K562 (cell line): ENCODE measurements at regions not wholly inside any gene's neighbourhood (a gene's known extent, or its start where the extent isn't known, plus 50 kb on each side); places are given as distances from the start of the nearest gene placed in this dataset.

Source experiments
- ATAC-seq: fragments of 200-7000 bp; cut with Tn5 transposase; 3 replicates; pipeline ENCODE4 v1.9.1; 2020; ENCODE audit warnings: moderate library complexity
- BruUV-seq: library from RNA; stranded (reverse); fragments of 400-500 nt; replicated peaks from 2 replicates; lab custom pipeline; 2021; lab: Mats Ljungman, UMichigan
- CTCF ChIA-PET: fragments of 300-600 bp; formaldehyde crosslinking; extraction: SDS; loops from one replicate; lab custom pipeline; 2021; ENCODE audit warnings: low intra/inter-chr PET ratio; lab: Yijun Ruan, JAX
- POLR2A ChIA-PET: fragments of 300-600, 350-650 bp; sonication (Branson Sonifier 250); formaldehyde crosslinking; extraction: SDS; loops from one replicate; lab custom pipeline; 2021; ENCODE audit warnings: antibody characterized with exemption, inconsistent platforms; lab: Yijun Ruan, JAX
- DNase-seq, 4 experiments: peaks; one replicate each; pipeline versions ENCODE4 v3.0.0 to v3.0.0-alpha.2; 2011 to 2018; ENCODE audit warnings: low spot score in 3 of 4, mixed read lengths in 3 of 4; ENCODE audit errors: extremely low read depth in 1 of 4
- FAIRE-seq: peaks from 2 replicates; lab custom pipeline; 2011; peaks lifted over from hg19 to GRCh38; lab: Jason Lieb, UNC
- H2AFZ ChIP-seq: 2 replicates; pipeline ENCODE4 v1.6.0; 2011; ENCODE audit warnings: low read depth, low read length, control low read depth, inconsistent platforms
- H3K27ac ChIP-seq: fragments of 200-600 bp; 3 replicates; pipeline ENCODE4 v1.8.0; 2011; ENCODE audit warnings: low read depth, mild to moderate bottlenecking, control low read depth, inconsistent platforms, low read length, moderate library complexity, mixed read lengths; ENCODE audit errors: extremely low read depth
- H3K27me3 ChIP-seq, 2 experiments: fragments of 300-600 bp in 1 of 2; 2 replicates in 1 of 2; 3 replicates in 1 of 2; pipeline versions ENCODE4 v1.6.0 to v1.8.0; 2011; ENCODE audit warnings: inconsistent platforms in 2 of 2, low read length in 2 of 2, mild to moderate bottlenecking in 1 of 2, mixed read lengths in 1 of 2, moderate library complexity in 1 of 2; ENCODE audit not compliant: control insufficient read depth in 2 of 2, insufficient read depth in 2 of 2
- H3K36me3 ChIP-seq: fragments of 300-600 bp; 3 replicates; pipeline ENCODE4 v1.8.0; 2011; ENCODE audit warnings: mild to moderate bottlenecking, low read length, inconsistent platforms; ENCODE audit not compliant: control insufficient read depth, insufficient read depth
- H3K4me1 ChIP-seq, 2 experiments: fragments of 200-600 bp in 1 of 2; replicated peaks in 1 of 2; 2 replicates in 1 of 2; 3 replicates in 1 of 2; pipeline versions ENCODE4 v1.5.1 to v1.8.0; 2011; ENCODE audit warnings: inconsistent platforms in 2 of 2, low read length in 2 of 2, mild to moderate bottlenecking in 1 of 2, mixed read lengths in 1 of 2, moderate library complexity in 1 of 2; ENCODE audit not compliant: control insufficient read depth in 2 of 2, insufficient read depth in 2 of 2
- H3K4me2 ChIP-seq: 2 replicates; pipeline ENCODE4 v1.6.1; 2011; ENCODE audit warnings: low read length, control low read depth, inconsistent platforms, mixed read lengths; ENCODE audit not compliant: insufficient read depth
- H3K4me3 ChIP-seq: fragments of 200-600 bp; sonication (generic), shearing (Covaris generic); 2 replicates; pipeline ENCODE4 v1.5.1; 2016; ENCODE audit warnings: control low read depth, inconsistent platforms
- H3K79me2 ChIP-seq: fragments of 200-600 bp; 3 replicates; pipeline ENCODE4 v1.8.0; 2011; ENCODE audit warnings: low read length, inconsistent platforms; ENCODE audit not compliant: control insufficient read depth, insufficient read depth
- H3K9ac ChIP-seq, 2 experiments: 2 replicates each; pipeline versions ENCODE4 v1.6.0 to v1.6.1; 2011; ENCODE audit warnings: low read depth in 2 of 2, low read length in 2 of 2, control low read depth in 1 of 2, inconsistent platforms in 1 of 2, mild to moderate bottlenecking in 1 of 2, mixed read lengths in 1 of 2; ENCODE audit not compliant: insufficient read depth in 1 of 2
- H3K9me1 ChIP-seq: one replicate; pipeline ENCODE4 v1.6.0; 2011; ENCODE audit warnings: inconsistent platforms, mild to moderate bottlenecking, low read length, moderate library complexity; ENCODE audit not compliant: control insufficient read depth, insufficient read depth
- H3K9me3 ChIP-seq: replicated peaks from 2 replicates; pipeline ENCODE4 v1.5.1; 2011; ENCODE audit warnings: low read depth, low read length, inconsistent platforms; ENCODE audit not compliant: control insufficient read depth, insufficient read depth
- H4K20me1 ChIP-seq: replicated peaks from 2 replicates; pipeline ENCODE4 v1.6.1; 2011; ENCODE audit warnings: low read length, inconsistent platforms, mixed read lengths; ENCODE audit not compliant: control insufficient read depth, insufficient read depth
- CBX1 ChIP-seq: sonication (generic); IDR thresholded peaks from 2 replicates; pipeline ENCODE4 v1.6.1; 2016; ENCODE audit warnings: antibody characterized with exemption, low read depth, mild to moderate bottlenecking
- ETV1 ChIP-seq: fragments of 450-650 bp; conservative IDR thresholded peaks from 2 replicates; pipeline ENCODE4 v1.6.1; 2016; ENCODE audit warnings: missing genetic modification characterization, control low read depth, low read depth, missing compliant biosample characterization
- HDAC8 ChIP-seq: fragments of 450-650 bp; IDR thresholded peaks from 2 replicates; pipeline ENCODE4 v1.6.1; 2016; ENCODE audit warnings: mild to moderate bottlenecking, missing genetic modification characterization, moderate library complexity, missing compliant biosample characterization
- MTA1 ChIP-seq: fragments of 450-650 bp; IDR thresholded peaks from 2 replicates; pipeline ENCODE4 v1.6.1; 2017; ENCODE audit warnings: borderline replicate concordance
- TCF7 ChIP-seq: sonication (generic); IDR thresholded peaks from 2 replicates; pipeline ENCODE4 v1.6.1; 2016; ENCODE audit warnings: antibody characterized with exemption, borderline replicate concordance
- TRIM24 ChIP-seq, 2 experiments: fragments of 450-650 bp; IDR thresholded peaks; 2 replicates each; pipeline ENCODE4 v1.6.1; 2016
- ZNF41 ChIP-seq: fragments of 250-450 bp; sonication (Bioruptor Pico); conservative IDR thresholded peaks from 2 replicates; pipeline ENCODE4 v1.4.0; 2020; ENCODE audit warnings: mild to moderate bottlenecking
- ZNF699 ChIP-seq: fragments of 250-450 bp; sonication (Bioruptor Pico); IDR thresholded peaks from 2 replicates; pipeline ENCODE4 v1.8.0; 2021; ENCODE audit warnings: mild to moderate bottlenecking, moderate library complexity; ENCODE audit not compliant: insufficient replicate concordance
- ZNF780A ChIP-seq: fragments of 250-450 bp; sonication (Bioruptor Pico); IDR thresholded peaks from 2 replicates; pipeline ENCODE4 v1.5.0; 2021; ENCODE audit warnings: mild to moderate bottlenecking
- ZNF830 ChIP-seq: fragments of 250-450 bp; sonication (Bioruptor Pico); IDR thresholded peaks from 2 replicates; pipeline ENCODE4 v1.5.0; 2021; ENCODE audit warnings: mild to moderate bottlenecking
- WGBS: fragments of 100-300 bp; shearing (Covaris generic); methylation state at CpG from one replicate; pipeline ENCODE4 v1.1.6; 2016; ENCODE audit warnings: low coverage, mixed read lengths; ENCODE audit not compliant: insufficient coverage; ENCODE audit errors: missing lambda C conversion rate; 5-methylcytosine and 5-hydroxymethylcytosine counted together
- in situ Hi-C: fragments of 300-500 bp; cut with MboI; formaldehyde crosslinking; loops from 4 replicates; pipeline ENCODE4 v1.15.0; 2018; ENCODE audit warnings: inconsistent platforms, mixed read lengths
- intact Hi-C: fragments of 100-400 bp; cut with micrococcal nuclease; formaldehyde crosslinking; loops from 2 replicates; pipeline ENCODE4 v1.14.2; 2022
- TF ChIP-seq, protein P1 (sequence below): sonication (generic); formaldehyde crosslinking; IDR thresholded peaks from 2 replicates; pipeline ENCODE4 v1.8.0; 2023; ENCODE audit warnings: mild to moderate bottlenecking, missing genetic modification reagents

DNA sequence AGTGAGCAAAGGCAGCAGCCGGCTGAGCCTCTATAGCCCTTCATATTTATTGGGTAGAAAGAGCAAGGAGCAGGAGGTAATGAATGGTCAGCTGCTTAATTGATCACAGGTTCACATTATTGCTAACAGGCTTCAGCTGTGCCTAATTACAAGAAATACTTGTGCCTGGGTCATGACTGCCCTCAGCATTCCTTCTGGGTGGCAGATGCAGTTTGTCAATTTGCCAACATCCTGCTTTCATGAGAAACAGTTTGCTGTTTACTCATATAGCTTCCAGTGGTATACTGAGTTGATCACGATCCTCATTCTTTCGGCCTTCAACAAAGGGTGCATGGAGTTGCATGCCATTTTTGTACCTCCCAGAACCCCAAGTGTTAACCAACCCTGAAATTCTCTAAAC lies 81.0 kb upstream of the PLEKHG7 start (continued):
- TF ChIP-seq CBX1 = no peak
- no peak for TF ChIP-seq ZNF699 (CRISPR knock-in tag)
- TF ChIP-seq MTA1 = no peak
- TF ChIP-seq ZNF780A (CRISPR knock-in tag) = no peak
- TF ChIP-seq ZNF830 (CRISPR knock-in tag) = no peak
- no peak for TF ChIP-seq TCF7
- TF ChIP-seq HDAC8 (tag) = no peak

DNA sequence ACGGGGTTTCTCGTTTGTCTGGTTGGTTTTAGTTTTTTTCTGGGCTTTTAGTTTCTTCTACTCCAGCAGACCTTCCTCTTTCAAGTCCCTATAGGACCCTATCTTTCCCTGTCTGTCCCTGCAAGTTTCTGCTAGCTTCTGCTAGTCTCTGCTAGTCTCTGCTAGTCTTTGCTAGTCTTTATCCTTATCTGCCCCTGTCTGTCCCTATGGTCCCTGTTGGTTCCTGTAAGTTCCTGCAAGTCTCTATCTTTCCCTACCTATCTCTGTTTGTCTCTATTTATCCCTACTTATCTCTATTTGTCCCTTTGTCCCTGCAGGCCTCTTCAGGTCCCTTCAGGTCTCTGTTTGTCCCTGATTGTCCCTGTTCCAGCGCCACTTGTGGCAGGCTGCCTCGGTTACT lies 81.5 kb upstream of the PLEKHG7 start:
- no peak overlapping the region for H3K4me2 ChIP-seq
- in situ Hi-C loops = no loop called here
- no TSS peak for BruUV-seq
- FAIRE-seq (no peak), DNase-seq (no peak), ATAC-seq (no peak)
- no peaks in the 10 kb centered on the region for H4K20me1 ChIP-seq
- no peak overlapping the region for H2AFZ ChIP-seq
- ChIA-PET POLR2A (interaction anchor here (0.7 to 1.0 kb wide), 2 partner anchors 9 to 13 kb away, joined by 3 to 4 read pairs; no protein-coding TSS in a partner anchor), CTCF (no interaction called here)
- intact Hi-C loops = no loop called here
- H3K9me1 ChIP-seq = no peaks in the 10 kb centered on the region
- H3K36me3 ChIP-seq = no peaks in the 10 kb centered on the region
- H3K79me2 ChIP-seq = no peaks in the 10 kb centered on the region
- 0% methylated on average over 4 of the region's 4 CpGs for WGBS
- H3K9ac ChIP-seq = no peak overlapping the region
- H3K27ac ChIP-seq = no peak overlapping the region
- peaks cover 3 to 4% of the 10 kb centered on the region in 2 experiments; a peak in 2 of 5 replicates for H3K27me3 ChIP-seq
- no peaks in the 10 kb centered on the region for H3K9me3 ChIP-seq
- no peaks in the 10 kb centered on the region for H3K4me1 ChIP-seq
- no peak overlapping the region for H3K4me3 ChIP-seq
- TF ChIP-seq ZNF41 (CRISPR knock-in tag) = no peak
- no peak for TF ChIP-seq ETV1
- TF ChIP-seq, protein P1, sequence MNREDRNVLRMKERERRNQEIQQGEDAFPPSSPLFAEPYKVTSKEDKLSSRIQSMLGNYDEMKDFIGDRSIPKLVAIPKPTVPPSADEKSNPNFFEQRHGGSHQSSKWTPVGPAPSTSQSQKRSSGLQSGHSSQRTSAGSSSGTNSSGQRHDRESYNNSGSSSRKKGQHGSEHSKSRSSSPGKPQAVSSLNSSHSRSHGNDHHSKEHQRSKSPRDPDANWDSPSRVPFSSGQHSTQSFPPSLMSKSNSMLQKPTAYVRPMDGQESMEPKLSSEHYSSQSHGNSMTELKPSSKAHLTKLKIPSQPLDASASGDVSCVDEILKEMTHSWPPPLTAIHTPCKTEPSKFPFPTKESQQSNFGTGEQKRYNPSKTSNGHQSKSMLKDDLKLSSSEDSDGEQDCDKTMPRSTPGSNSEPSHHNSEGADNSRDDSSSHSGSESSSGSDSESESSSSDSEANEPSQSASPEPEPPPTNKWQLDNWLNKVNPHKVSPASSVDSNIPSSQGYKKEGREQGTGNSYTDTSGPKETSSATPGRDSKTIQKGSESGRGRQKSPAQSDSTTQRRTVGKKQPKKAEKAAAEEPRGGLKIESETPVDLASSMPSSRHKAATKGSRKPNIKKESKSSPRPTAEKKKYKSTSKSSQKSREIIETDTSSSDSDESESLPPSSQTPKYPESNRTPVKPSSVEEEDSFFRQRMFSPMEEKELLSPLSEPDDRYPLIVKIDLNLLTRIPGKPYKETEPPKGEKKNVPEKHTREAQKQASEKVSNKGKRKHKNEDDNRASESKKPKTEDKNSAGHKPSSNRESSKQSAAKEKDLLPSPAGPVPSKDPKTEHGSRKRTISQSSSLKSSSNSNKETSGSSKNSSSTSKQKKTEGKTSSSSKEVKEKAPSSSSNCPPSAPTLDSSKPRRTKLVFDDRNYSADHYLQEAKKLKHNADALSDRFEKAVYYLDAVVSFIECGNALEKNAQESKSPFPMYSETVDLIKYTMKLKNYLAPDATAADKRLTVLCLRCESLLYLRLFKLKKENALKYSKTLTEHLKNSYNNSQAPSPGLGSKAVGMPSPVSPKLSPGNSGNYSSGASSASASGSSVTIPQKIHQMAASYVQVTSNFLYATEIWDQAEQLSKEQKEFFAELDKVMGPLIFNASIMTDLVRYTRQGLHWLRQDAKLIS (CRISPR knock-in tag) = no peak
- peak in 1 of 2 experiments; percentile 25; a peak in 1 of 4 replicates for TF ChIP-seq TRIM24 (IDR thresholded peaks at IDR 0.05)
